Activated CD4-positive, alpha-beta T cell treated with anti-CD3 and anti-CD28 coated beads, Interleukin-2, amount 50 U/mL, for 48 hours (primary cell): ENCODE measurements at regions not wholly inside any gene's neighbourhood (a gene's known extent, or its start where the extent isn't known, plus 50 kb on each side); places are given as distances from the start of the nearest gene placed in this dataset.
"Not testable (repeated sequence)": the region's sequence is repeated elsewhere in the genome, so short reads cannot be mapped to it uniquely, and the experiment has no call there.

Experiments
- DNase-seq, 2 experiments: peaks; one replicate each; pipeline ENCODE4 v3.0.0-alpha.2; 2020

DNA sequence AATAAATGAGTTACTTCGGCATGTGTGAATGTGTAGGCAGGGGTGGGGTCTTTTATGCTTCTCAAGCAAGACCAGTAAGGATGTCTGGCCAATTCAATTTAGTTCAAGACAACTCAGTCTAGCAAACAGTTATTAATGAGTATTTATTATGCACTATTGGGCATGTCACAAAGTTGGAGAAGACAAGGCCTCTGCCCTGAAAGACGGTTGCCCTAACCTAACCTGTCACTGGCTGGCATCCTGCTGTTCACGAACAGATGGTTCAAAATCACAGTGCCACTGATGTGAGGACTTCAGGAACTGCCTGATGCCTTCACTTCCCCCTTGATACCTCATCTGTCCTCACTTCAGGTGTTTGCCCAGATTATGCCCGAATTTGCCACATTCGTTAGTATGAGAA lies 217.8 kb downstream of the SOX2 start:
- no peak for DNase-seq

DNA sequence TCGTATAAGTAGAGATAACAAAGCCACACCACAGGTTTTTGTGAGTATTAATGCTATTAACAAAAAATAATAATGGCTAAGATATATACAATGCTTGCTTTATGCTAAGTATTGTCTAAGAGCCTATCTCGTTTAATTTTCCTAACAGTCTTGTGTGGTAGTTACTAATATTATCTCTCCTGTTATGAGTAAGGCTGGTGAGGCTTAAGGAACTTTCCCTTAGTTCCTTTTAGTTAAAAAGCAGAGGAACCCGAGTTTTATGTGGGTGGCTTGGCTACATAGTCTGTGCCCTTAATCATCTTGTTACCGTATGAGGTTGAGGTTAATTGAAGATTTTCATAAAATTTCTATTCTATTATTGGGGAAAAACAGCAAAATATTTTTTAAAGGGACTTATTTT lies 218.4 kb downstream of the SOX2 start:
- no peak for DNase-seq

DNA sequence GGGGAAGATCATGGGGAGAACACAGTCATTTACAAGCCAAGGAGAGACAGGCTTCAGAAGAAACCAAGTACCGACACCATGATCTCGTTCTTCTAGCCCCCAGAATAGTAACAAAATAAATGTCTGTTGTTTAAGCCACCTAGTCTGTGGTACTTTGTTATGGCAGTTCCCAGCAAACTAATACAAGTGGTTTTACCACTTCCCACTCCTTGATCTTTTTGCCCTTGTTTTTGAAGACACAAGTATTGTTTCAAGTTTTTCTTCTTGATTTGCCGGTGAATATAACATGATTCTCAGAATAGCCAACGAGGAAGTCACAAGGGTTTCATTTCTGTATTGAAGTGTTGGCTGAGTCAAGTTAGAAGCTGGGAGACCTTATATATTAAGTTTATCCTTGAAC lies 220.3 kb downstream of the SOX2 start:
- no peak for DNase-seq

DNA sequence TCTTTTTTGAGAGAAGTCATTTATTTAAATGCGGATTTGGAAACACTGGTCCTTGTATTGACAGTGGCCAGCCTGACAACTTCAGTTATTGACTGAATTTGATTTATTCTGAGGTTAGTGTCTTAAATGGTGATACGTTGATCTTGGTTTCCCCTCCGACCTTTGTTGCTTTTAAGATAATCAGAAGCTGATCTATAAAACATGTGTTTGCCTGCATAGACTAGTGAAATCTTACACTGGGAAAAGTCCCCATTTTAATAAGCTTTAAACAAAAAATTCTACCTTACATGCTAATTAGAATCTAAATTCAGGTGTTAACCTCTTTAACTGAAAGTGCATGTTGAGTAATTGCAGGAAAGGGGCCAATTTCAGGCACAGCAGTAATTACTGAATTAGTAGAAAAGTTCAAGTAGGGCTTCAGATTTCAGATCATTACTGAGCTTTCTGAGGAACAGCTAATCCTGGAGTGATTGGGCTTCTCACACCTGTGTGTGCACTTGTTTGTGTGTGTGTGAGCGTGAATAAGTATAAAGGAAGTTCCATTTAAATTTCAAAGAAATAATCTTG lies 221.4 kb downstream of the SOX2 start:
- no peak for DNase-seq

GRCh38 chr3:181935915-181936314 lies 224.2 kb downstream of the SOX2 start:
- no peak for DNase-seq

- DNase-seq = no peak
These were observed 225.0 kb downstream of the SOX2 start for GRCh38 chr3:181936774-181937173.

GRCh38 chr3:181938580-181938979 lies 226.9 kb downstream of the SOX2 start:
- DNase-seq = not testable (repeated sequence)

GRCh38 chr3:181940703-181941102 lies 229.0 kb downstream of the SOX2 start:
- DNase-seq = no peak

DNA sequence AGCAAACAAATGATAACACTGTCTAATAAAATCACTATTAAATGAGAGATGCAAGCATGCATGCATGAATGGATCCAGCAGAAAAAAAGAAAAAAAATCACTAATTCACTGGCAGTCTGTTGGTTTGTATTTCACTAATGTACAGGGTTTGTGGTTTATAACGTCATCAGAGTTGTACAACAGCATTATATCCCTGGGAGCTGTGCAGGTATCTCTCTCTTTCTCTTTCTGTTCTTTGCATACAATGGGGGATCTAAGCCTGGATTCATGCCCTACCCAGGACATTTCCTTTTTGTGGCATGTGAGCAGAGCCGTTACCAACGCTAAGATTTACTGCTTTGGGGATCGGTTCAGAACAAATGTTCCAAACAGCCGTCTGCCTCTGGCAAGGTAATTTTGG lies 229.5 kb downstream of the SOX2 start:
- no peak for DNase-seq

DNA sequence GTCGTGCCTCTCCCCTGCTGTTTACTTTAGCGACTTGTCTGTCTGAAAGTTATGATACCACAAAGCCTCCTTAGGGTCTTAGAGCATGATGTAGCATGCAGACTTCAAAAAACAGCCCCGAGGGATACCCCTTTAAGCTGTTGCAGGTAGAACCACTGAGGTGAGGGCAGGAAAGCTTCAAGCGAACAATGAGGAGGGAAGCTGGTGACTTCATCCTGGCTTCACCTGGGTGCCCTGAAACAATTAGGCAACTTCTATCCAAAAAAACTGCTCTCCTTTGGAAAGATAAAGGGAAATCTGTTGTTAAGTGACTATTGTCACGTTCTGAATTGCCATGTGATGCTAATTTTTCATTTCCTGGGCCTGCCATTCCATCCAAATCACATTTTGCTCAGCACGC lies 231.6 kb downstream of the SOX2 start:
- DNase-seq = no peak

GRCh38 chr3:181947606-181948005 lies 235.9 kb downstream of the SOX2 start:
- no peak for DNase-seq

- DNase-seq = no peak
These were observed 236.6 kb downstream of the SOX2 start for GRCh38 chr3:181948286-181948685.

DNA sequence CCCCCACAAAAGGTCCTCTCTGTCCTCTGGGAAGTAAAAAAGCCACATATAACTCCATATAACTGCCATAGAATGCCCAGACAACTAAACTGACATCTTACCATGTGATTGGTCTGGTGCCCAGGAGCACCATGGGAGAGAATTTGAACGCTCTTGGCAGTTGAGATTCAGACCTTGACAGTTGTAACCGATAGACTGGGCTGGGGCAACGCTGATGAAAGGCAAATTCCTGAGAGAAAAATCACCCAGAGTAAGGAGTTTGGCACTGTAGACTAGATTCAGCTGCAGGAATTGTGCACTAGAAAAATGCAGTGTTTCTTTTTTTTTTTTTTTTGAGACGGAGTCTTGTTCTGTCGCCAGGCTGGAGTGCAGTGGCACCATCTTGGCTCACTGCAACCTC lies 240.5 kb downstream of the SOX2 start:
- DNase-seq = no peak

DNA sequence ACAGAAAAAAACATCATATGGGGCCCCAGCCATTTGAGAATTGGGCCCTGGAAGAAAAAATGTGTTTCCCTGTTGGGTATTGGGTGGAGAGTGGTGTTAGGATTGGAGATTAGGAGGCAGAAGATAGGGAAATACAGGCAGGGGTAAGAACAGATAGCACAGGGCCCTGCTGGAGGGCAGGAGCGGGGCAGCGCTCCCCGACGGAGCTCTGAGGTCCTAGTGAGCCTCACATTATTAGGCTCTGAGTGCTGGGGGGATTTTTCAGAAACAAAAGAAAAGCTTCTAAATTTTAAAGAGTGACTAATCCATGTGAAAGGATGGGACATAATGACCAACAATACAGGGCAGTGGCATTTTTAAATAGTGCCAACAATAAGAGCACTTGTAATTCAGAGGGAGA lies 241.2 kb downstream of the SOX2 start:
- no peak for DNase-seq

GRCh38 chr3:181955566-181955965 lies 243.8 kb downstream of the SOX2 start:
- no peak for DNase-seq

DNA sequence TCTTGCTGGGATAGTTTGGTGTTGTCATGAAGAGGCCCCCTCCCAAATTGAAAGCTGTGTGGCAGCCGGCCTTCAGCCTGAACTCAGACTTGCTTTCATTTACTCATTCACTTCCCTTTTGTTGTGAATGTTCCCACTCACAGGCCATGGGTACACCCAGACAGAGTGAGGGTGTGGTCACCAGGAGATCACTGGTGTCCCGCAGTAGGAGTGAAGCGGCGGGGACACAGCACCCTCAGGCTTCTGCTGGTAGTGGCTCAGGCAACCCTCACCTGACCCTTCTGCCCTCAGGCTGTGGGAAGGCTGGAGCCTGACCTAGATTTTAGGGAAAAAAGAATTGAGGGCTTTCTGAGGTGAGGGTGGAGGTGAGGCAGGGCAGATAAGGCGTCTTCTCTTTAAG lies 244.4 kb downstream of the SOX2 start:
- no peak for DNase-seq

GRCh38 chr3:181966393-181966792 lies 254.7 kb downstream of the SOX2 start:
- DNase-seq = no peak

DNA sequence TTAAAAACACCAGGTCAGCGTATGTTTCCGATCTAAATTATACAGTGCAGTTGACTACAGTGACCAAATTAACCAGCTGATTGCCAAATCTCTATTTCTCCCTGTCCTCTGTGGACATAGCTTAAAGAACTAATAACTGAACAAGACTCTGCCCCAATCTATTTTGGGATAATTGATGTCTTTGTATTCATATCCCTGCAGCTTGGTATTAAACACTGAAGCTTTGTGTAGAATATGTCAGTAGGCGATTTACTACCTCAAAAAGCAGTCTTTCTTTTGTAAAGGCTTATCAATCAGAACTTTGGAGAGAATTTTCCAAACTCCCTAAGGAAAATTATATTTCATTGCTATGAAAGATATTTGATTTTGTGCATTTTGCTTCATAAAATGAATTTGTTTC lies 258.2 kb downstream of the SOX2 start:
- DNase-seq = no peak

DNA sequence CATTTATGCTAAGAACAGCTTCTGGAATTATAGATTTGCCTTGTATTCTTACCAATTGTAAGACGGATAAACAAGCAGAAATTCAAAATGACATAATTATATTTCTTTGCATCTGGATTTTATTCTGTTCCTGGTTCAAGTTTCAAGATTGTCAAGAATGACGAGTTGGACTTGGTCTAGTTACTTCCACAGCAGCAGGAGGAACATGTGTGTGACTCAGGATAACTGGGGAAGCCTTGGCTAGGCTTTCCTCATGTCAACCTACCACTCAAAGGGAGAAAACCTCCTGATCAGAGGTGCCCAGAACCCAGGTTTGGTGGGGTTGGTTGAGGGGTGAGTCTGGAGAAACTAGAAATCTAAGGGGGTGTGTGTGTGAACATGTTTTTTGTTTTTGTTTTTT lies 259.7 kb downstream of the SOX2 start:
- no peak for DNase-seq

DNA sequence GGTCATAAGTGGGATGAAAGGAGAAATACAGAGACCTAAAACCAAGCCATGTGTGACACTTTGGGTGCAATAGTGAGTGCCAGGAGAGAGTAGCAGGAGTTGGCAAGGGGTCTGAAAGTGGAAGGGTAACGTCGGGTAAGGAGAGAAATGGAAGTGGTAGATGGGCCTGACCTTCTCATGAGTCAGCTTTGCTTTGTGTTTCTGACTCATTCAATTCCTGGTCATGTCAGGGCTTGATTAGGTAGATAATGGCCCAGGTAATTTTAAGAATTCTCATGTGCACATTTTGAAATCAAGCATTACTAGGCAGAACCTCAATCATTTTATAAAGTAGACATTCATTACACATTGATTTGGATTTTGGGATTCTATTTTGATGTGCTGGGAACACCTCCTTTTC lies 262.5 kb downstream of the SOX2 start:
- DNase-seq = no peak

GRCh38 chr3:181976526-181976925 lies 264.8 kb downstream of the SOX2 start:
- DNase-seq = no peak

DNA sequence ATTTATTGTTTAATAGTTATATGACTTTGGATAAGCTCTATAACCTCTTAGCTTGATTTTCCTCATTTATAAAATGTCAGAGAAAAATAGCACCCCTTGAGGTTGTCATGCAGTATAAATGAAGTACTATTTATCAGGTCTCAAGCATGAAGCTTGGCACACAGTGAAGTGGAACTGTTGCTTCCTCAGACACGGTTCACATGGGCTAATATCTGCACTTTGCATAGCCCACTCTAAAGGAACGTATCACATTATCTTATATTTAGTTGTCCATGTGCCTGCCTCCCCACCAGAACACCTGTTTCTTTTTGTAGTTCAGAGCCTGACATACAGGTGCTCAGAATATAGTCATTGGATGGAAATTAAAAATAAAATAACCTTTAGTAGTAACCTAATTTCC lies 273.7 kb downstream of the SOX2 start:
- DNase-seq = no peak

DNA sequence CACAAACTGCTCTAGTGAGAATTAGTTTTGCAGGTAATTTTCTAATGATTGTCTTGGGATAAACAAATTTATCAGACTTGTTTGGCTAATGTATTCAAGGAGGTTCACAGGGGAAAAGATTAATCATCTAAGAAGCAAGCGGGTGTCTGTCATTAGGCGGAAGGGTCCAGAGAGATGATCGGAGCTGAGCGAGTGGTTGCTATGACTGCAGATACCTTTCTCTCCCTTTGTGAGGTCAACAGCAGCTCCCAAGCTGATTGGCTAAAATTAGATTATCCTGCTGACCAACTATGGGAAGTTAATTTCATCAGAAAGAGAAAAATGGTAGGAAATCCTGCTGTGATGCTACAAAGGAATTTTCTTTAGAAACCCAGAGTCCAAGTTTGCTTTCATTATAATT lies 276.0 kb downstream of the SOX2 start:
- DNase-seq = no peak

- DNase-seq = no peak
These were observed 287.1 kb downstream of the SOX2 start for GRCh38 chr3:181998828-181999227.

DNA sequence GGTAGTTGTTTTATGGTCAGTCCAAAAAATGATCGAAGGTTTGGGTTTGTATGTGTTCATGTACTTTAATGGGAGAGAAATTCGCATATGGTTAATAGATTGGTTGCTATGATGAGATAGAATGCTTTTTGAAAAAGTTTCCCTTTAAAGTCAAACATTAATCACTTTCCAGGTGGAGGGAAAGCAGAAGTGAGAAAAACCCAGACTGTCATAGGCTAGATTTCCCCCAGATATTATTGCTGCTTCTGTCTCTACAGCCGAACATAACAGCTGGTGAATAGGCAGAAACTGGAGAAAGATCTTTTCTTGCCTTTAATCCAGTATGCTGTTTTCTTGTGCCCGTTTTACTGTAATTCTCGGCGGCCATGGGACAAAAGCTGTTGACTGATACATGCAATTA lies 287.6 kb downstream of the SOX2 start:
- no peak for DNase-seq

DNA sequence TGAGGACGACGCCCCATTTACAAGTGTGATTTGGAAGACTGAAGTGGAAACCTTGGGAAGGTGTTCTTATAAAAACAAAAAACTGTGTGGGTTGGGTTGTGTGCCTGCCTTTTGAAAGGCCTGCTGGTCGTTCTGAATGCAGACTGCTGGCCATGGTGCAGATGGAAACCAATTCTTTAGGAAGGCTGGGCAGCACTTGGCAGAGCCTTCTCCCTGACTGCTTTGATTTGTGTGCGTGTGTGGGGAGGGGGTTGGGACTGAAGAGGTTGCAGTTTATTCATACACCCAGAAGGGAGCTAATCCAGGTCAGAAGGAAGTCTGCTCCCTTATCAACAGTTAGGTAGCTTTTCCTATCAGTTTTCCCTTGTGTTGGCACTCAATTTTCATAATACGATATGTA lies 288.7 kb downstream of the SOX2 start:
- no peak for DNase-seq
